Naive thymus-derived CD4-positive, alpha-beta T cell (primary cell): ENCODE measurements at regions not wholly inside any gene's neighbourhood (a gene's known extent, or its start where the extent isn't known, plus 50 kb on each side); places are given as distances from the start of the nearest gene placed in this dataset.

Source experiments
- ATAC-seq: fragments of 150-1000 bp; cut with Tn5 transposase; 2 replicates; pipeline ENCODE4 v1.10.0; 2021; ENCODE audit warnings: mild to moderate bottlenecking, moderate library complexity
- CTCF ChIA-PET: fragments of 350-600 bp; sonication (Branson Sonifier 250); formaldehyde crosslinking; loops from one replicate; lab custom pipeline; 2021; ENCODE audit warnings: antibody characterized with exemption; lab: Charles Lee
- POLR2A ChIA-PET: fragments of 350-600 bp; sonication (Branson Sonifier 250); formaldehyde crosslinking; loops from one replicate; lab custom pipeline; 2021; ENCODE audit warnings: antibody characterized with exemption, inconsistent platforms; lab: Charles Lee
- DNase-seq, 9 donors: peaks; one replicate each; pipeline versions ENCODE4 v3.0.0 to v3.0.0-alpha.2; 2020 to 2022; ENCODE audit warnings: mixed read lengths in 1 of 9
- H3K27ac ChIP-seq: one replicate; pipeline ENCODE4 v1.7.0; 2013; ENCODE audit warnings: mild to moderate bottlenecking, low read depth, low read length, moderate library complexity
- H3K27me3 ChIP-seq, 2 donors: one replicate each; pipeline ENCODE4 v1.7.0; 2013; ENCODE audit warnings: low read length in 2 of 2, mild to moderate bottlenecking in 2 of 2, moderate library complexity in 2 of 2; ENCODE audit not compliant: control insufficient read depth in 2 of 2, insufficient read depth in 2 of 2
- H3K36me3 ChIP-seq, 3 experiments: 1 replicate in 2 of 3; 2 replicates in 1 of 3; pipeline ENCODE4 v1.7.0; 2013; ENCODE audit warnings: low read length in 3 of 3, mild to moderate bottlenecking in 3 of 3, moderate library complexity in 1 of 3; ENCODE audit not compliant: insufficient read depth in 3 of 3, control insufficient read depth in 2 of 3
- H3K4me1 ChIP-seq, 2 donors: one replicate each; pipeline ENCODE4 v1.7.0; 2013; ENCODE audit warnings: low read length in 2 of 2, mild to moderate bottlenecking in 2 of 2, moderate library complexity in 1 of 2; ENCODE audit not compliant: control insufficient read depth in 2 of 2, insufficient read depth in 2 of 2
- H3K4me3 ChIP-seq: 2 replicates; pipeline ENCODE4 v1.7.0; 2013; ENCODE audit warnings: mild to moderate bottlenecking, low read length
- H3K9me3 ChIP-seq, 3 experiments: 1 replicate in 2 of 3; 2 replicates in 1 of 3; pipeline ENCODE4 v1.7.0; 2013; ENCODE audit warnings: low read length in 3 of 3; ENCODE audit not compliant: control insufficient read depth in 2 of 3
- H3K27ac Mint-ChIP-seq, 9 donors: one replicate each; pipeline ENCODE4 v1.8.0; 2020 to 2022; ENCODE audit warnings: mixed read lengths in 9 of 9, mild to moderate bottlenecking in 8 of 9, moderate library complexity in 5 of 9, inconsistent platforms in 2 of 9
- H3K27me3 Mint-ChIP-seq, 5 donors: one replicate each; pipeline ENCODE4 v1.8.0; 2021 to 2022; ENCODE audit warnings: mixed read lengths in 5 of 5, mild to moderate bottlenecking in 1 of 5
- H3K36me3 Mint-ChIP-seq, 5 donors: one replicate each; pipeline ENCODE4 v1.8.0; 2020 to 2022; ENCODE audit warnings: mixed read lengths in 5 of 5, mild to moderate bottlenecking in 3 of 5, inconsistent platforms in 1 of 5
- H3K4me1 Mint-ChIP-seq, 7 donors: one replicate each; pipeline ENCODE4 v1.8.0; 2020 to 2022; ENCODE audit warnings: mixed read lengths in 7 of 7, mild to moderate bottlenecking in 3 of 7, inconsistent platforms in 1 of 7
- H3K4me3 Mint-ChIP-seq, 10 donors: one replicate each; pipeline ENCODE4 v1.8.0; 2020 to 2022; ENCODE audit warnings: mild to moderate bottlenecking in 10 of 10, mixed read lengths in 10 of 10, moderate library complexity in 6 of 10, inconsistent platforms in 2 of 10
- H3K9me3 Mint-ChIP-seq, 11 donors: one replicate each; pipeline ENCODE4 v1.8.0; 2020 to 2022; ENCODE audit warnings: mixed read lengths in 11 of 11, mild to moderate bottlenecking in 4 of 11, inconsistent platforms in 1 of 11, moderate library complexity in 1 of 11
- intact Hi-C, 2 donors: fragments of 100-400 bp; cut with micrococcal nuclease; formaldehyde crosslinking; loops; one replicate each; pipeline ENCODE4 v1.15.1; 2023

GRCh38 chr5:133896873-133897272, 71.6 kb downstream of the C5orf15 start:
- intact Hi-C loops = no loop called here
- ChIA-PET POLR2A (no interaction called here), CTCF (no interaction called here)
- no peak overlapping the region for H3K4me3 Mint-ChIP-seq
- peaks cover 0 to 4% (median 0%) of the 10 kb centered on the region in 5 donors for H3K27me3 Mint-ChIP-seq
- no peaks in the 10 kb centered on the region for H3K9me3 Mint-ChIP-seq
- H3K9me3 ChIP-seq = no peaks in the 10 kb centered on the region
- H3K36me3 Mint-ChIP-seq = no peaks in the 10 kb centered on the region
- H3K4me1 Mint-ChIP-seq = no peaks in the 10 kb centered on the region
- no peaks in the 10 kb centered on the region for H3K36me3 ChIP-seq
- H3K27me3 ChIP-seq = no peaks in the 10 kb centered on the region
- no peak overlapping the region for H3K27ac Mint-ChIP-seq
- no peaks in the 10 kb centered on the region for H3K4me1 ChIP-seq
- no peak overlapping the region for H3K4me3 ChIP-seq
- H3K27ac ChIP-seq = no peak overlapping the region
- ATAC-seq (no peak), DNase-seq (no peak)

GRCh38 chr5:133895979-133896845, 72.2 kb downstream of the C5orf15 start:
- intact Hi-C loops = no loop called here
- no peaks in the 10 kb centered on the region for H3K9me3 ChIP-seq
- DNase-seq (no peak), ATAC-seq (no peak)
- POLR2A ChIA-PET = no interaction called here
- Mint-ChIP-seq H3K9me3 (no peaks in the 10 kb centered on the region), H3K4me1 (no peaks in the 10 kb centered on the region), H3K36me3 (no peaks in the 10 kb centered on the region), H3K4me3 (no peak overlapping the region), H3K27ac (no peak overlapping the region), H3K27me3 (peaks cover 0 to 4% (median 0%) of the 10 kb centered on the region in 5 donors)
- H3K4me1 ChIP-seq = no peaks in the 10 kb centered on the region
- no peaks in the 10 kb centered on the region for H3K27me3 ChIP-seq
- no peak overlapping the region for H3K4me3 ChIP-seq
- H3K27ac ChIP-seq = no peak overlapping the region
- CTCF ChIA-PET = no interaction called here
- no peaks in the 10 kb centered on the region for H3K36me3 ChIP-seq

GRCh38 chr5:133894143-133894542, 74.3 kb downstream of the C5orf15 start:
- Histone ChIP-seq H3K9me3 (no peaks in the 10 kb centered on the region), H3K4me3 (no peak overlapping the region), H3K36me3 (no peaks in the 10 kb centered on the region), H3K27me3 (no peaks in the 10 kb centered on the region), H3K27ac (no peak overlapping the region), H3K4me1 (no peaks in the 10 kb centered on the region)
- H3K27ac Mint-ChIP-seq = peak overlapping the region in 1 of 9 donors; percentile 54
- H3K4me3 Mint-ChIP-seq = no peak overlapping the region
- DNase-seq (no peak), ATAC-seq (no peak)
- POLR2A ChIA-PET = no interaction called here
- CTCF ChIA-PET = interaction anchor here (0.7 kb wide), 1 partner anchor 288 kb away, joined by 5 read pairs; no protein-coding TSS in a partner anchor
- H3K9me3 Mint-ChIP-seq = no peaks in the 10 kb centered on the region
- no peaks in the 10 kb centered on the region for H3K36me3 Mint-ChIP-seq
- H3K27me3 Mint-ChIP-seq = peaks cover 0 to 3% (median 0%) of the 10 kb centered on the region in 5 donors
- no peaks in the 10 kb centered on the region for H3K4me1 Mint-ChIP-seq
- intact Hi-C loops = no loop called here

GRCh38 chr5:133892774-133893173, 75.7 kb downstream of the C5orf15 start:
- no peak overlapping the region for H3K4me3 Mint-ChIP-seq
- H3K4me3 ChIP-seq = no peak overlapping the region
- H3K36me3 Mint-ChIP-seq = no peaks in the 10 kb centered on the region
- H3K9me3 ChIP-seq = no peaks in the 10 kb centered on the region
- CTCF ChIA-PET = no interaction called here
- peaks cover 0 to 3% (median 0%) of the 10 kb centered on the region in 5 donors for H3K27me3 Mint-ChIP-seq
- no peak overlapping the region for H3K27ac Mint-ChIP-seq
- H3K4me1 ChIP-seq = no peaks in the 10 kb centered on the region
- H3K27ac ChIP-seq = no peak overlapping the region
- H3K9me3 Mint-ChIP-seq = no peaks in the 10 kb centered on the region
- no peaks in the 10 kb centered on the region for H3K36me3 ChIP-seq
- no peak for DNase-seq
- no peaks in the 10 kb centered on the region for H3K27me3 ChIP-seq
- POLR2A ChIA-PET = no interaction called here
- no peaks in the 10 kb centered on the region for H3K4me1 Mint-ChIP-seq
- intact Hi-C loops = no loop called here
- no peak for ATAC-seq

- intact Hi-C loops = no loop called here
- CTCF ChIA-PET = no interaction called here
- H3K27me3 Mint-ChIP-seq = peaks cover 0 to 3% (median 0%) of the 10 kb centered on the region in 5 donors
- no peak for DNase-seq
- H3K27ac Mint-ChIP-seq = no peak overlapping the region
- Histone ChIP-seq H3K4me3 (no peak overlapping the region), H3K36me3 (no peaks in the 10 kb centered on the region), H3K27me3 (no peaks in the 10 kb centered on the region), H3K27ac (no peak overlapping the region), H3K4me1 (no peaks in the 10 kb centered on the region), H3K9me3 (no peaks in the 10 kb centered on the region)
- H3K9me3 Mint-ChIP-seq = no peaks in the 10 kb centered on the region
- H3K4me3 Mint-ChIP-seq = no peak overlapping the region
- POLR2A ChIA-PET = no interaction called here
- ATAC-seq = no peak
- no peaks in the 10 kb centered on the region for H3K4me1 Mint-ChIP-seq
- H3K36me3 Mint-ChIP-seq = no peaks in the 10 kb centered on the region
Observed at GRCh38 chr5:133892306-133892705, 76.1 kb downstream of the C5orf15 start.

- POLR2A ChIA-PET = no interaction called here
Observed at GRCh38 chr5:133891390-133891789, 77.0 kb downstream of the C5orf15 start.

GRCh38 chr5:133890776-133891280, 77.6 kb downstream of the C5orf15 start:
- intact Hi-C loops = no loop called here
- Mint-ChIP-seq H3K27ac (no peak overlapping the region), H3K4me1 (no peaks in the 10 kb centered on the region), H3K36me3 (no peaks in the 10 kb centered on the region), H3K27me3 (peaks cover 0 to 3% (median 0%) of the 10 kb centered on the region in 5 donors), H3K9me3 (no peaks in the 10 kb centered on the region), H3K4me3 (no peak overlapping the region)
- Histone ChIP-seq H3K9me3 (no peaks in the 10 kb centered on the region), H3K27me3 (no peaks in the 10 kb centered on the region), H3K4me1 (no peaks in the 10 kb centered on the region), H3K27ac (no peak overlapping the region), H3K4me3 (no peak overlapping the region), H3K36me3 (no peaks in the 10 kb centered on the region)
- CTCF ChIA-PET = no interaction called here
- POLR2A ChIA-PET = no interaction called here
- ATAC-seq (no peak), DNase-seq (no peak)

More at GRCh38 chr5:133891390-133891789, 77.0 kb downstream of the C5orf15 start:
- no peaks in the 10 kb centered on the region for H3K9me3 ChIP-seq
- no peaks in the 10 kb centered on the region for H3K4me1 ChIP-seq
- intact Hi-C loops = no loop called here
- Mint-ChIP-seq H3K4me1 (no peaks in the 10 kb centered on the region), H3K27ac (no peak overlapping the region), H3K27me3 (peaks cover 0 to 3% (median 0%) of the 10 kb centered on the region in 5 donors), H3K9me3 (no peaks in the 10 kb centered on the region), H3K4me3 (no peak overlapping the region), H3K36me3 (no peaks in the 10 kb centered on the region)
- H3K27ac ChIP-seq = no peak overlapping the region
- ATAC-seq (no peak), DNase-seq (no peak)
- no peak overlapping the region for H3K4me3 ChIP-seq
- H3K27me3 ChIP-seq = no peaks in the 10 kb centered on the region
- CTCF ChIA-PET = no interaction called here
- no peaks in the 10 kb centered on the region for H3K36me3 ChIP-seq
